Calu3 (cell line): ENCODE measurements at regions not wholly inside any gene's neighbourhood (a gene's known extent, or its start where the extent isn't known, plus 50 kb on each side); places are given as distances from the start of the nearest gene placed in this dataset.

ENCODE experiments used
- BruUV-seq: library from RNA; stranded (reverse); fragments of 400-500 nt; replicated peaks from 2 replicates; lab custom pipeline; 2021; lab: Mats Ljungman, UMichigan
- CTCF ChIA-PET: fragments of 300-600 bp; sonication (Branson Sonifier 250); formaldehyde crosslinking; loops from one replicate; lab custom pipeline; 2022; ENCODE audit warnings: antibody characterized with exemption; lab: Charles Lee
- DNase-seq: peaks from one replicate; pipeline ENCODE4 v3.0.0; 2022
- H3K27ac Mint-ChIP-seq: one replicate; pipeline ENCODE4 v1.8.0; 2022; ENCODE audit warnings: mixed read lengths; ENCODE audit not compliant: unreplicated experiment
- H3K27me3 Mint-ChIP-seq: one replicate; pipeline ENCODE4 v1.8.0; 2022; ENCODE audit warnings: mixed read lengths; ENCODE audit not compliant: unreplicated experiment
- H3K36me3 Mint-ChIP-seq: one replicate; pipeline ENCODE4 v1.8.0; 2022; ENCODE audit warnings: mild to moderate bottlenecking, moderate library complexity, mixed read lengths; ENCODE audit not compliant: insufficient read depth, unreplicated experiment
- H3K4me1 Mint-ChIP-seq: one replicate; pipeline ENCODE4 v1.8.0; 2022; ENCODE audit warnings: mild to moderate bottlenecking, low read depth, mixed read lengths; ENCODE audit not compliant: unreplicated experiment
- H3K4me3 Mint-ChIP-seq: one replicate; pipeline ENCODE4 v1.8.0; 2022; ENCODE audit warnings: mild to moderate bottlenecking, low read depth, moderate library complexity, mixed read lengths; ENCODE audit not compliant: unreplicated experiment
- H3K9me3 Mint-ChIP-seq: one replicate; pipeline ENCODE4 v1.8.0; 2022; ENCODE audit warnings: low read depth, mixed read lengths; ENCODE audit not compliant: unreplicated experiment
- CTCF ChIP-seq: fragments of 200-600 bp; IDR thresholded peaks from one replicate; pipeline ENCODE4 v1.8.0; 2022; ENCODE audit warnings: antibody characterized with exemption; ENCODE audit not compliant: unreplicated experiment
- intact Hi-C: fragments of 100-400 bp; cut with micrococcal nuclease; formaldehyde crosslinking; loops from one replicate; pipeline ENCODE4 v1.10.0; 2022; ENCODE audit not compliant: unreplicated experiment

- DNase-seq: no peak
- Mint-ChIP-seq H3K4me1 (no peaks in the 10 kb centered on the region), H3K27me3 (peaks cover 59% of the 10 kb centered on the region), H3K27ac (no peak overlapping the region), H3K9me3 (no peaks in the 10 kb centered on the region), H3K4me3 (no peak overlapping the region), H3K36me3 (no peaks in the 10 kb centered on the region)
- CTCF ChIA-PET: no interaction called here
- BruUV-seq: no TSS peak
- intact Hi-C loops: no loop called here
- no peak for TF ChIP-seq CTCF
These were observed 283.5 kb downstream of the MAF start for GRCh38 chr16:79317026-79317425.

- Mint-ChIP-seq H3K4me3 (no peak overlapping the region), H3K27me3 (peaks cover 59% of the 10 kb centered on the region), H3K36me3 (no peaks in the 10 kb centered on the region), H3K27ac (no peak overlapping the region), H3K4me1 (no peaks in the 10 kb centered on the region), H3K9me3 (no peaks in the 10 kb centered on the region)
- no peak for TF ChIP-seq CTCF
- BruUV-seq: no TSS peak
- intact Hi-C loops: no loop called here
- CTCF ChIA-PET: interaction anchor here (1.0 kb wide), 1 partner anchor 41 kb away, joined by 3 read pairs; no protein-coding TSS in a partner anchor
- DNase-seq: no peak
These were observed 284.5 kb downstream of the MAF start for GRCh38 chr16:79316004-79316458.

GRCh38 chr16:79312502-79312901 lies 288.0 kb downstream of the MAF start:
- no peak for TF ChIP-seq CTCF
- intact Hi-C loops: no loop called here
- H3K27me3 Mint-ChIP-seq: peaks cover 54% of the 10 kb centered on the region
- no peaks in the 10 kb centered on the region for H3K36me3 Mint-ChIP-seq
- no peaks in the 10 kb centered on the region for H3K9me3 Mint-ChIP-seq
- no peak overlapping the region for H3K4me3 Mint-ChIP-seq
- H3K27ac Mint-ChIP-seq: no peak overlapping the region
- BruUV-seq: no TSS peak
- CTCF ChIA-PET: no interaction called here
- DNase-seq: no peak
- H3K4me1 Mint-ChIP-seq: no peaks in the 10 kb centered on the region

- H3K27ac Mint-ChIP-seq: no peak overlapping the region
- H3K9me3 Mint-ChIP-seq: no peaks in the 10 kb centered on the region
- H3K4me3 Mint-ChIP-seq: no peak overlapping the region
- TF ChIP-seq CTCF: no peak
- DNase-seq: no peak
- no peaks in the 10 kb centered on the region for H3K4me1 Mint-ChIP-seq
- BruUV-seq: no TSS peak
- H3K27me3 Mint-ChIP-seq: peaks cover 51% of the 10 kb centered on the region
- CTCF ChIA-PET: interaction anchor here (0.6 to 0.7 kb wide), 2 partner anchors 12 kb away, joined by 5 read pairs; no protein-coding TSS in a partner anchor
- no peaks in the 10 kb centered on the region for H3K36me3 Mint-ChIP-seq
- intact Hi-C loops: no loop called here
These were observed 289.8 kb downstream of the MAF start for GRCh38 chr16:79310710-79311109.
